GM21619 (cell line): ENCODE measurements at regions not wholly inside any gene's neighbourhood (a gene's known extent, or its start where the extent isn't known, plus 50 kb on each side); places are given as distances from the start of the nearest gene placed in this dataset.

Experiments used
- ATAC-seq: cut with Tn5 transposase; IDR thresholded peaks from one replicate; pipeline ENCODE4 v1.9.1; 2021; ENCODE audit not compliant: unreplicated experiment

DNA sequence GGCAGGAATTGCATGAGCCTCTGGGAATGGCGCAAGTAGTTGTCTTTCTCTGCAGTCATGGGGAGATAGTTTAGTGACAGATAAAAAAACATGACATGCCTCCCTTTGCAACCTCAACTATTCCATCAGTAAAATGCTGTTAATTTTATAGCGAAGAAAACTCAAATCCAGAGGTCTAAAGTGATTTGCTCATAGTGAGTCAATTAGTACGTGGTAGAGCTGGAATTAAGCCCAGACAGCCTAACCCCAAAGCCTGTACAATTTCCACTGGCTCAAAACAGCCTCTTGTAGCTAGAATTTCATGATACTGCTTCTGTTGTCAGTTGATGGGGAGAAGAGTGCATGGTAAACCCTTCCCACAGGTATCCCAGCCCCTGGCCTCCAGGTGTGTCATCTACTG, 81.3 kb upstream of the TRPC5 start:
- ATAC-seq: no peak

DNA sequence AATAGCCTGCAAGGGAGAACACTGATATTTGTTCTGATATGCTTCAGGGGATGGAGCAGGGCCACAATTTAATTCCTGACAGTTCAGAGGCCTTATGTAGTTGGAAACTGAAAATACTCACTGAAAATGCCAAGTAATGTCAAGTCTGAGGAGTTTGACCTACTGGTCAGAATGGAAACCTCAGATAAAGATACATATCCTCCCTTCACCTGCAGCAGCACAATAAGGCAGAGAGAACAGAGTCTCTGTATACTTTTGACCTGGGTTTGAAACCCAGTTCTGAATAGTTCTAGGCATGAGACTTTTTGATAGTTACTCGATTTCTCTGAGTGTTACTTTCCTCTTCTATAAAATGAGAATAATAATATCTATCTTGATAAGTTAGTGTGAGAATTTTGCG, 65.8 kb upstream of the TRPC5 start:
- no peak for ATAC-seq

DNA sequence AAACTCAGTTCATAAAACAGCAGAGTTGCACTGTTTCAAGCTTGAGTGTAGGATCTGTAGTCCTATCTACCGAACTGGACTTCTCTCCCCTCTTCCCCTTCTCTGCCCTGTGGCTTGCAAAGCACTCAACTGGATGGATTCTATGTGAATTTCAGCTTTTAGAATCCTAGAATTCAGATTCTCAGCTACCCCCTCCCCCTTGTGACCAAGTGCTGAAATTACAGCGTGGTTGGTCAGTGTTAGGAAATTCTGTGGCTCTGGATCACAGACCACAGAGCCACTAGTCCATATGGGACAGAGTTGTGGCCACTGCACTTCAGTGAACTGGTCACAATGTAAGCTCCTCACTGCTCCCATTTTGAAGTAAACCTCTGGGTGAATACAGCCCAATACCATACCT, 64.6 kb upstream of the TRPC5 start:
- ATAC-seq: no peak

GRCh38 chrX:112137276-112137675, 54.7 kb upstream of the TRPC5 start:
- no peak for ATAC-seq
